ENCODE measurements at regions not wholly inside any gene's neighbourhood (a gene's known extent, or its start where the extent isn't known, plus 50 kb on each side); places are given as distances from the start of the nearest gene placed in this dataset.
"Not testable (repeated sequence)": the region's sequence is repeated elsewhere in the genome, so short reads cannot be mapped to it uniquely, and the experiment has no call there.

GRCh38 chr6:147999001-147999540 lies 343.6 kb upstream of the SASH1 start:
- peaks cover 7% of the 10 kb centered on the region for H3K9me3 Mint-ChIP-seq

GRCh38 chr6:148001844-148002642 lies 340.6 kb upstream of the SASH1 start:
- no peaks in the 10 kb centered on the region for H3K4me1 Mint-ChIP-seq

More at GRCh38 chr6:147999001-147999540, 343.6 kb upstream of the SASH1 start:
- Mint-ChIP-seq H3K27ac (no peak overlapping the region), H3K36me3 (ENCODE audit: low read depth) (no peaks in the 10 kb centered on the region), H3K4me3 (no peak overlapping the region), H3K4me1 (no peaks in the 10 kb centered on the region), H3K27me3 (no peaks in the 10 kb centered on the region)
- no peak for ATAC-seq (replicated peaks)

DNA sequence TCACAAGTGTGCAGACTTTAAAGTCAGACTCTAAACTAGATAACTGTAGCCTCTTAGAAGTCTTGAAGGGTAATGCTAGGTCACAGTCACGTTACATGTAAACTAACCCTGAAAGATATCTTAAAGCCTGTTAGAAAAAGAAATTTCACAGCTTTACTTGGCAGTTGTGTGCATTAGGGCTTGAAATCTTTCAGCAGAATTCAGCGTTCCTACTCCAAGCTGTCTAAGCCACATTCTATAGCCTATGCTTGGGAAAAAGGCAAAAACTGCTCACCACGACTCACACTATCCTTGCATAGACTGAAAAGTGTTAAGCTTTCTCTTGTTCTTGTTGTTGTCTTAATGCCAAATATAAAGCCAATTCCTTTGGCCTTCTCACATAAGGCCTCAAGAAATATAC lies 338.0 kb upstream of the SASH1 start:
- no peak for ATAC-seq (replicated peaks)
- peaks cover 7% of the 10 kb centered on the region for H3K9me3 Mint-ChIP-seq
- no peak overlapping the region for H3K27ac Mint-ChIP-seq
- H3K4me1 Mint-ChIP-seq = no peaks in the 10 kb centered on the region
- H3K4me3 Mint-ChIP-seq = no peak overlapping the region
- peaks cover 3% of the 10 kb centered on the region for H3K27me3 Mint-ChIP-seq
- no peaks in the 10 kb centered on the region for H3K36me3 Mint-ChIP-seq (ENCODE audit: low read depth)

More at GRCh38 chr6:148001844-148002642, 340.6 kb upstream of the SASH1 start:
- Mint-ChIP-seq H3K27me3 (peaks cover 3% of the 10 kb centered on the region), H3K4me3 (no peak overlapping the region), H3K27ac (no peak overlapping the region), H3K9me3 (peaks cover 7% of the 10 kb centered on the region), H3K36me3 (ENCODE audit: low read depth) (no peaks in the 10 kb centered on the region)
- ATAC-seq (replicated peaks) = no peak

GRCh38 chr6:148005806-148006205 lies 336.8 kb upstream of the SASH1 start:
- H3K9me3 Mint-ChIP-seq = peaks cover 7% of the 10 kb centered on the region
- peaks cover 3% of the 10 kb centered on the region for H3K27me3 Mint-ChIP-seq
- H3K36me3 Mint-ChIP-seq (ENCODE audit: low read depth) = no peaks in the 10 kb centered on the region
- no peak overlapping the region for H3K4me3 Mint-ChIP-seq
- no peak for ATAC-seq (replicated peaks)
- no peak overlapping the region for H3K27ac Mint-ChIP-seq
- H3K4me1 Mint-ChIP-seq = no peaks in the 10 kb centered on the region

DNA sequence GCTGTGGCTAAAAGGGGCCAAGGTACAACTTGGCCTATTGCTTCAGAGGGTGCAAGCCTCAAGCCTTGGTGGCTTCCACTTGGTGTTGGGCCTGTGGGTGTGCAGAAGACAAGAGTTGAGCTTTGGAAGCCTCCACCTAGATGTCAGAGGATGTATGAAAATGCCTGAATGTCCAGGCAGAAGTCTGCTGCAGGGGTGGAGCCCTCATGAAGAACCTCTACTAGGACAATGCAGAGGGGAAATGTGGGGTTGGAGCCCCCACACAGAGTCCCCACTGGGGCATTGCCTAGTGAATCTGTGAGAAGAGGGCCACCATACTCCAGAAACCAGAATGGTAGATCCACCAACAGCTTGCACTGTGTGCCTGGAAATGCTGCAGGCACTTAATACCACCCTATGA lies 332.1 kb upstream of the SASH1 start:
- peaks cover 12% of the 10 kb centered on the region for H3K9me3 Mint-ChIP-seq
- H3K4me3 Mint-ChIP-seq; ATAC-seq (replicated peaks); H3K27ac Mint-ChIP-seq; H3K36me3 Mint-ChIP-seq (ENCODE audit: low read depth); H3K4me1 Mint-ChIP-seq: not testable (repeated sequence)
- H3K27me3 Mint-ChIP-seq = peaks cover 10% of the 10 kb centered on the region

DNA sequence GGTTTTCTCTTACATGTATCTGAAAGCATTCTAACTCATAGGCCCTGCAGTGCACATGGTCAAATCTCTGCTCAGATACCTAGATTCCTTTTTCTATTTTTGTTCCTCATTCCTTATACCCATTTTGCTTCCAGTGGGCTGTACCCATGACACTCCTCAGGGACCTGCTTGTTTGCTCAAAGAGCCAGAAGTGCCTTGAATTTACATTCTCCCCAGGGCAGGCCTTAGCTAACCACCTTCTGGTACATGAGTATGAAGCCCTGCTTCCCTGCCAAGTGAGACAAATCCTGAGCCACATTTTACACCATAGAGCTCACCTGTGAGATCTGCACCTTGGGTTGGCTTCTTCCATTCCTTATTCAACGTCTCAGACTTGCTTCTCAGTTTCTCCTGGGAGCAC lies 326.6 kb upstream of the SASH1 start:
- Mint-ChIP-seq H3K4me3 (no peak overlapping the region), H3K27me3 (peaks cover 10% of the 10 kb centered on the region), H3K27ac (no peak overlapping the region), H3K9me3 (peaks cover 5% of the 10 kb centered on the region), H3K36me3 (ENCODE audit: low read depth) (no peaks in the 10 kb centered on the region), H3K4me1 (no peaks in the 10 kb centered on the region)
- no peak for ATAC-seq (replicated peaks)

GRCh38 chr6:148021165-148021564 lies 321.5 kb upstream of the SASH1 start:
- Mint-ChIP-seq H3K4me3 (no peak overlapping the region), H3K9me3 (peaks cover 4% of the 10 kb centered on the region), H3K27me3 (peaks cover 6% of the 10 kb centered on the region), H3K27ac (no peak overlapping the region), H3K36me3 (ENCODE audit: low read depth) (no peaks in the 10 kb centered on the region), H3K4me1 (no peaks in the 10 kb centered on the region)
- no peak for ATAC-seq (replicated peaks)

DNA sequence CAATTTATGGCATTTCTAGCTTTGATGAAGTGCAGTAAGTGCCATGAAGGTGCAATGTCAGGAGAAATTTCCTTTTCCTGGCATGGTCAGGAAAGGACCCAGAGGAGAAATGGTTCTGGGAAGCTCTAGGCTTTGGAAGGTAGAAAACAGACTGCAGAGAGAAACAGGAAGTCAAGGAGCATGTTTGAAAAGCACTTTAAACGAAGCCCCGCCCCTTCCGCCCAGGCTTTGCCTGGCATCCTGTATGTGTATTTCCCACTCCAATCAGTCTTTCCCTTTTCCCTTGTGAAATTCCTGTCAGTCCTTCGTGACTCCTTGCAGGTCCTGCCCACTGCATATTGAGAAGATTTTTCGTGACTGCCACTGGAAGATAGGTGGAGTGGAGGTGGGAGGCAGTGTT lies 320.9 kb upstream of the SASH1 start:
- H3K27me3 Mint-ChIP-seq = peaks cover 6% of the 10 kb centered on the region

GRCh38 chr6:148022279-148022678 lies 320.4 kb upstream of the SASH1 start:
- not testable (repeated sequence) for H3K27me3 Mint-ChIP-seq; ATAC-seq (replicated peaks); H3K27ac Mint-ChIP-seq; H3K9me3 Mint-ChIP-seq; H3K4me3 Mint-ChIP-seq; H3K36me3 Mint-ChIP-seq (ENCODE audit: low read depth); H3K4me1 Mint-ChIP-seq

More for the DNA sequence above, 320.9 kb upstream of the SASH1 start:
- Mint-ChIP-seq H3K36me3 (ENCODE audit: low read depth) (no peaks in the 10 kb centered on the region), H3K4me3 (no peak overlapping the region), H3K27ac (no peak overlapping the region), H3K9me3 (peaks cover 4% of the 10 kb centered on the region), H3K4me1 (no peaks in the 10 kb centered on the region)
- no peak for ATAC-seq (replicated peaks)

DNA sequence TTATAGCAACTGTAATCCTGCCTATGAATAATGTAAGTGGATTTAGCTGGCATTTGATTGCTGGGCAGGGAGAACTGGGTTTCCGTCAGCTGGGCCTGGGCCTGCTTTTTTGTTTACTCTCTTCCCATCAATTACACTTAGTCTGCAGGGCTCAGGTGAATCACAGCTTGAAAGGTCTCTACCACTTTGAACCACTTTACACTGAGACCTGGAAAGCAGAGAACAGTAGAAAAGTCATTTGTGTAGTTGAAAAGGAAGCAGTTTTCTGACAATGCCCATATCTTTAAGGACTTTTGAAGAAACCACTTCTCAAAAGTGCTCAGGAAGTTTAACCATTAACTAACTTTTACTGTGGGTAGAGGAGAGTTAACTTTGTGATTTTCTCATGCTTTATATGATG lies 315.4 kb upstream of the SASH1 start:
- Mint-ChIP-seq H3K4me1 (no peaks in the 10 kb centered on the region), H3K4me3 (no peak overlapping the region), H3K27me3 (no peaks in the 10 kb centered on the region), H3K36me3 (ENCODE audit: low read depth) (no peaks in the 10 kb centered on the region), H3K9me3 (no peaks in the 10 kb centered on the region), H3K27ac (no peak overlapping the region)
- no peak for ATAC-seq (replicated peaks)

DNA sequence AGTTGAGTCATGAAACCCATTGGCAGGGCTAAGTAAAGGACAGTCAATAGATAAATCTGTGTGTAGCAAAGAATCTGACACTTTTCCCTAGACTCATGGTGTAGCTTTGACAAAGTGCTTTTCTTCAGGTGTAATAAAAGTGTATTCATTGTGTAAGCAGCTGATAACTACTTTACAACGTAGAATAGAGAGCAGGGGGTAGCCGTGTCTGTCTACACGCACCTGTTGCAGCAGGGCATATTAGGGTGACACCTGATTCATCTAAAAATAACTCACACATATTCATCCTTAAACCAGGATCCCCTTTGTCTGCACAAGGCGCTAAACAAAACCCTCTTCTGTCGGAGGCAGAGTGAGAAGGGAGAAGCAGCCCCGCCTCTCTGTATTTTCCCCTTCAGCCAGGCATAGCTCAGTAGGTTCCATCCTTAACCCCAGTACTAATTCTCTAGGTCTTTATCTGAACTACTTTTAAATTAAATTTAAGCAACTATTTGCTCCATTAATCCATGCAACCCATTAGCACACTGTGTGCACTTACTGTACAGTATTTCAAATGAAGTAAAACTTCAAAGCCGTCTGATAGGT lies 306.7 kb upstream of the SASH1 start:
- H3K36me3 Mint-ChIP-seq (ENCODE audit: low read depth) = no peaks in the 10 kb centered on the region
- H3K4me3 Mint-ChIP-seq = no peak overlapping the region
- H3K27me3 Mint-ChIP-seq = no peaks in the 10 kb centered on the region
- H3K27ac Mint-ChIP-seq = no peak overlapping the region
- no peak for ATAC-seq (replicated peaks)
- H3K9me3 Mint-ChIP-seq = no peaks in the 10 kb centered on the region
- H3K4me1 Mint-ChIP-seq = no peaks in the 10 kb centered on the region

DNA sequence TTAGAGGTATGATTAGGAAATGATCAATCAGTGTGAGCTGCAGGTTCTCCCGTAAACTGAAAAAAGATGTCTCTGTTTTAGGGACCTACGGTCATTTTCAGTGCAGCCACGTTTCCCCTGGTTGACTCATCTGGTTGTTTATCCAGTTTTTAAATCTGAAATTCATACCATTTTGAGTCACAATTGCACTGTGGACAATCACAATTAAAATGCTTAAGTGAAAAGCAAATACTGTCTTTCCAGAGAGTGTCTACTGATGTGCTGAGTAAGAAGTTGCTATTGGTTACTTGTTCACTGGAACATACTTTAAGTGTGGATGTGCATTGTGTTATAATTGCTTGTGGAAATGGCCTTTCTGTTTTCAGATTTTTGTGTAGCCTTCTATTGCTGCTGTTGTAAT lies 305.1 kb upstream of the SASH1 start:
- H3K36me3 Mint-ChIP-seq (ENCODE audit: low read depth) = no peaks in the 10 kb centered on the region
- H3K4me3 Mint-ChIP-seq = no peak overlapping the region
- no peaks in the 10 kb centered on the region for H3K4me1 Mint-ChIP-seq
- no peaks in the 10 kb centered on the region for H3K27me3 Mint-ChIP-seq
- H3K9me3 Mint-ChIP-seq = no peaks in the 10 kb centered on the region
- no peak overlapping the region for H3K27ac Mint-ChIP-seq
- ATAC-seq (replicated peaks) = no peak

- Mint-ChIP-seq H3K27me3 (no peaks in the 10 kb centered on the region), H3K27ac (no peak overlapping the region), H3K36me3 (ENCODE audit: low read depth) (no peaks in the 10 kb centered on the region), H3K9me3 (no peaks in the 10 kb centered on the region), H3K4me1 (no peaks in the 10 kb centered on the region), H3K4me3 (no peak overlapping the region)
- no peak for ATAC-seq (replicated peaks)
Measured at GRCh38 chr6:148041546-148041945, 301.1 kb upstream of the SASH1 start.

DNA sequence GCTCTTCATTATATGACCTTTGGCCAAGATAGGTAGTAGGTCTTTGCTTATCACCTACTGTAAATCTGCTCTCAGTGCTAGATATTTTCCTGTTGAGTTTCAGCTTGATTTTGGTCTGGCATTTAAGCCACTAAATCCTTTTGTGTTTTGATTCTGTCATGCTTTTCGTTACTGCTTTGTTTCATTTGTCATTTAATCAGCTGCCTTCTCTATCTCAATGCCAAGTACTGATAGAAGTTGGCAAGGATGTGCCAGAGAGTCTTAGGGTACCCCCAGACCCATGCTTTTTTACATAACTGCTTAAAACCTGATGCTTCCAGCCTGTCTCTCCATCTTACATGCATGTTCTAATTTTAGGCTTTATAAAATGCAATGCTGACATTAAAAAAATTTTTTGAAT lies 300.1 kb upstream of the SASH1 start:
- no peak for ATAC-seq (replicated peaks)
- Mint-ChIP-seq H3K4me1 (no peaks in the 10 kb centered on the region), H3K36me3 (ENCODE audit: low read depth) (no peaks in the 10 kb centered on the region), H3K4me3 (no peak overlapping the region), H3K27me3 (no peaks in the 10 kb centered on the region), H3K27ac (no peak overlapping the region), H3K9me3 (no peaks in the 10 kb centered on the region)

GRCh38 chr6:148044261-148044751 lies 298.3 kb upstream of the SASH1 start:
- Mint-ChIP-seq H3K4me3 (no peak overlapping the region), H3K27ac (no peak overlapping the region), H3K4me1 (no peaks in the 10 kb centered on the region), H3K9me3 (no peaks in the 10 kb centered on the region), H3K27me3 (no peaks in the 10 kb centered on the region), H3K36me3 (ENCODE audit: low read depth) (no peaks in the 10 kb centered on the region)
- no peak for ATAC-seq (replicated peaks)

Data from activated T-helper 17 cell treated with anti-CD3 and anti-CD28 coated beads, Interleukin-2, amount 50 U/mL, for 72 hours (primary cell).